GM21381 (cell line): ENCODE measurements at regions not wholly inside any gene's neighbourhood (a gene's known extent, or its start where the extent isn't known, plus 50 kb on each side); places are given as distances from the start of the nearest gene placed in this dataset.

Source experiments
- ATAC-seq: cut with Tn5 transposase; IDR thresholded peaks from one replicate; pipeline ENCODE4 v1.9.1; 2021; ENCODE audit warnings: mild to moderate bottlenecking, moderate library complexity; ENCODE audit not compliant: unreplicated experiment

GRCh38 chr20:60211618-60212463 is 253.6 kb downstream of the CDH26 start:
- ATAC-seq, result no peak

GRCh38 chr20:60212695-60213094 is 254.5 kb downstream of the CDH26 start:
- ATAC-seq, result no peak

- no peak for ATAC-seq
Observed at GRCh38 chr20:60213126-60213893, 255.1 kb downstream of the CDH26 start.

- ATAC-seq, result no peak
Observed at GRCh38 chr20:60214901-60215815, 256.9 kb downstream of the CDH26 start.

- no peak for ATAC-seq
Observed at GRCh38 chr20:60215816-60216730, 257.9 kb downstream of the CDH26 start.

- ATAC-seq, result no peak
Observed at GRCh38 chr20:60219231-60219630, 261.0 kb downstream of the CDH26 start.

- no peak for ATAC-seq
Observed at GRCh38 chr20:60219984-60220562, 261.9 kb downstream of the CDH26 start.

- ATAC-seq, result no peak
Observed at GRCh38 chr20:60220706-60221105, 262.5 kb downstream of the CDH26 start.

- no peak for ATAC-seq
Observed at GRCh38 chr20:60221593-60221992, 263.4 kb downstream of the CDH26 start.

- no peak for ATAC-seq
Observed at GRCh38 chr20:60222497-60222896, 264.3 kb downstream of the CDH26 start.

GRCh38 chr20:60223174-60223573 is 265.0 kb downstream of the CDH26 start:
- ATAC-seq, result no peak

- no peak for ATAC-seq
Observed at GRCh38 chr20:60224914-60225313, 266.7 kb downstream of the CDH26 start.

- no peak for ATAC-seq
Observed at GRCh38 chr20:60228255-60228654, 270.0 kb downstream of the CDH26 start.

GRCh38 chr20:60232380-60232779 is 274.2 kb downstream of the CDH26 start:
- no peak for ATAC-seq

- no peak for ATAC-seq
Observed at GRCh38 chr20:60233018-60233630, 274.9 kb downstream of the CDH26 start.

- ATAC-seq, result no peak
Observed at GRCh38 chr20:60236613-60237012, 278.4 kb downstream of the CDH26 start.

- no peak for ATAC-seq
Observed at GRCh38 chr20:60237981-60238380, 279.8 kb downstream of the CDH26 start.

- no peak for ATAC-seq
Observed at GRCh38 chr20:60238992-60239660, 280.9 kb downstream of the CDH26 start.

GRCh38 chr20:60239956-60240355 is 281.7 kb downstream of the CDH26 start:
- ATAC-seq, result no peak
